ENCODE measurements at regions not wholly inside any gene's neighbourhood (a gene's known extent, or its start where the extent isn't known, plus 50 kb on each side); places are given as distances from the start of the nearest gene placed in this dataset.

GRCh38 chr2:18047896-18048657, 169.6 kb downstream of the KCNS3 start:
- no peak overlapping the region for H3K27ac ChIP-seq (ENCODE audit: low read depth, low read length)
- no peaks in the 10 kb centered on the region for H3K79me1 ChIP-seq (ENCODE audit: low read depth, low read length)
- H2BK120ac ChIP-seq (replicated peaks; ENCODE audit: low read depth, low read length) = no peak overlapping the region
- H3K14ac ChIP-seq (ENCODE audit: insufficient read length) = no peak overlapping the region
- H3K23me2 ChIP-seq (ENCODE audit: low read depth, low read length) = no peaks in the 10 kb centered on the region
- H3K23ac ChIP-seq (ENCODE audit: insufficient read length) = no peak overlapping the region
- TF ChIP-seq KDM5A (IDR thresholded peaks at IDR 0.05; ENCODE audit: low read length) (no peak), CHD1 (IDR thresholded peaks at IDR 0.05; ENCODE audit: low read depth, low read length) (no peak), PHF8 (conservative IDR thresholded peaks at IDR 0.05; ENCODE audit: low read depth, low read length) (no peak), SP2 (IDR thresholded peaks at IDR 0.05; ENCODE audit: low read length) (no peak), E2F6 (IDR thresholded peaks at IDR 0.05) (no peak), NANOG (IDR thresholded peaks at IDR 0.05; ENCODE audit: insufficient read depth, low read depth, low read length, poor library complexity, severe bottlenecking) (no peak), YY1 (IDR thresholded peaks at IDR 0.05; ENCODE audit: low read depth, low read length) (no peak), RBBP5 (IDR thresholded peaks at IDR 0.05; ENCODE audit: borderline replicate concordance, low read depth, low read length) (no peak), TEAD4 (IDR thresholded peaks at IDR 0.05; ENCODE audit: low read depth, low read length) (no peak), BRCA1 (IDR thresholded peaks at IDR 0.05; ENCODE audit: low read depth, low read length) (no peak), NRF1 (IDR thresholded peaks at IDR 0.05; ENCODE audit: low read depth, low read length) (no peak), CHD2 (IDR thresholded peaks at IDR 0.05; ENCODE audit: low read length) (no peak), ATF3 (IDR thresholded peaks at IDR 0.05; ENCODE audit: insufficient read depth, low read depth, low read length) (no peak)
- H3K79me2 ChIP-seq (ENCODE audit: control insufficient read depth in 1 of 2, insufficient read depth in 2 of 2, low read length in 2 of 2) = no peaks in the 10 kb centered on the region
- no peak overlapping the region for H3K18ac ChIP-seq (ENCODE audit: extremely low read depth, low read length)
- H3K9ac ChIP-seq (replicated peaks in 1 of 4; ENCODE audit: extremely low read depth in 1 of 4, low read depth in 3 of 4, low read length in 3 of 4) = no peak overlapping the region
- H3K4ac ChIP-seq (replicated peaks; ENCODE audit: insufficient read length, low read depth, low read length) = no peak overlapping the region
- no peak overlapping the region for H3K4me2 ChIP-seq (ENCODE audit: insufficient read depth in 1 of 2, low read depth in 2 of 2, low read length in 2 of 2)
- H2AK5ac ChIP-seq (ENCODE audit: low read depth, low read length) = no peak overlapping the region
- FAIRE-seq (no peak), DNase-seq (ENCODE audit: low read depth in 1 of 2, low spot score in 2 of 2) (no peak)
- H2AFZ ChIP-seq (ENCODE audit: low read length) = no peak overlapping the region
- no peak overlapping the region for H3K4me3 ChIP-seq (ENCODE audit: extremely low read depth in 1 of 4, insufficient read depth in 2 of 4, low read depth in 3 of 4, low read length in 4 of 4)
- no peak overlapping the region for H2BK5ac ChIP-seq (ENCODE audit: low read depth, low read length)
- H4K5ac ChIP-seq (ENCODE audit: insufficient read length, low read depth, low read length) = no peak overlapping the region
- H3K4me1 ChIP-seq (replicated peaks in 1 of 4; ENCODE audit: control insufficient read depth in 3 of 4, insufficient read depth in 4 of 4, low read length in 3 of 4) = no peaks in the 10 kb centered on the region
- H3K9me3 ChIP-seq (ENCODE audit: insufficient read depth in 2 of 2, low read depth in 1 of 2, low read length in 1 of 2) = peaks cover 4 to 17% of the 10 kb centered on the region in 2 experiments; a peak in 2 of 4 replicates
- ChIA-PET POLR2A (ENCODE audit: partially characterized antibody) (no interaction called here), CTCF (ENCODE audit: partially characterized antibody) (no interaction called here)
- H2BK12ac ChIP-seq (ENCODE audit: low read depth, low read length) = no peak overlapping the region
- H2BK15ac ChIP-seq (ENCODE audit: low read length) = no peak overlapping the region
- no peaks in the 10 kb centered on the region for H3K36me3 ChIP-seq (ENCODE audit: control insufficient read depth in 2 of 4, insufficient read depth in 4 of 4, low read length in 3 of 4)
- WGBS, 2 experiments (ENCODE audit: extremely low coverage in 1 of 2, insufficient coverage in 1 of 2, insufficient read length in 1 of 2, insufficient replicate concordance in 2 of 2, low coverage in 1 of 2, low lambda C conversion rate in 2 of 2, missing lambda C conversion rate in 1 of 2) = 90% methylated on average over 10 of the region's 10 CpGs; no CpG with 5 or more reads in 1 of the 2 experiments
- no peak overlapping the region for H4K91ac ChIP-seq (replicated peaks; ENCODE audit: insufficient read length, low read length)
- H3K27me3 ChIP-seq (replicated peaks in 1 of 4; ENCODE audit: control insufficient read depth in 3 of 4, extremely low read depth in 1 of 4, insufficient read depth in 3 of 4, low read length in 3 of 4) = no peaks in the 10 kb centered on the region
- H3K56ac ChIP-seq (replicated peaks; ENCODE audit: insufficient read length, low read depth, low read length) = no peak overlapping the region
- no peak overlapping the region for H2BK20ac ChIP-seq (ENCODE audit: low read length)
- no peak overlapping the region for H4K8ac ChIP-seq (ENCODE audit: extremely low read depth, insufficient read depth, low read length)
- H4K20me1 ChIP-seq (replicated peaks in 1 of 2; ENCODE audit: control insufficient read depth in 1 of 2, insufficient read depth in 2 of 2, low read length in 2 of 2) = no peaks in the 10 kb centered on the region
